ENCODE measurements at regions not wholly inside any gene's neighbourhood (a gene's known extent, or its start where the extent isn't known, plus 50 kb on each side); places are given as distances from the start of the nearest gene placed in this dataset.
"Not testable (repeated sequence)": the region's sequence is repeated elsewhere in the genome, so short reads cannot be mapped to it uniquely, and the experiment has no call there.

DNA sequence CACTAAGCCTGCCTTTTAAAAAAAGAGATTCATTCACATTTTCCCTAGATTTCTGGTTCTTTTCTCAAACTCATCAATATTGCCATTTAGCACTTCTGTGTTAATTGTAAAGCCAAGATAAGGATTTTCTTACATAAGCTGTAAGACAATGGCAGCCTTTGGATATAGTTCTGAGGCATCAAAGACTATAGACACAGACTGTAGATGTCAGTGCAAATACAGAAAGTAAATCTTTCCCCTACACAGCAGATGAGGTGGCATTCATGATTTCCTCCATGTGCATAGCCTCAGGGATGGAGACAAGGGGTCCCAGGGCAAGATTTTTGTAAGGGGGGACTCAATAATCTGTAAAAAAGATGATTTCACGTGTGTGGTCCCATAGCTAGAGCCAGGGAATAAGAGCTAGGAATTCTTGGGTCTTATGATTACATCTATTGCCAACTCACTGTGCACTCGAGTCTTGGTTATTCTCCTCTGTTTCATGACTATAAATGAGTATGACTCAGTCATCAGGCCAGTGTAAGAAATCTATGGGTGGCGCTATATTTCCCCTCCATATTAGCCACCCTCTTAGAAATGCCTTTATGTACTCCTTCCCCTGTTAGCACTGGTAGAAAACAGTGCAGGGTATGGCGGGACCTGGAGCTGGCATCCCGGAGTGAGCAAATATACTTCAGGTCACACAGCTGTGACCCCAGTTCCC lies 207.5 kb downstream of the EXOC5 start:
- no peak for DNase-seq (ENCODE audit: low spot score)

DNA sequence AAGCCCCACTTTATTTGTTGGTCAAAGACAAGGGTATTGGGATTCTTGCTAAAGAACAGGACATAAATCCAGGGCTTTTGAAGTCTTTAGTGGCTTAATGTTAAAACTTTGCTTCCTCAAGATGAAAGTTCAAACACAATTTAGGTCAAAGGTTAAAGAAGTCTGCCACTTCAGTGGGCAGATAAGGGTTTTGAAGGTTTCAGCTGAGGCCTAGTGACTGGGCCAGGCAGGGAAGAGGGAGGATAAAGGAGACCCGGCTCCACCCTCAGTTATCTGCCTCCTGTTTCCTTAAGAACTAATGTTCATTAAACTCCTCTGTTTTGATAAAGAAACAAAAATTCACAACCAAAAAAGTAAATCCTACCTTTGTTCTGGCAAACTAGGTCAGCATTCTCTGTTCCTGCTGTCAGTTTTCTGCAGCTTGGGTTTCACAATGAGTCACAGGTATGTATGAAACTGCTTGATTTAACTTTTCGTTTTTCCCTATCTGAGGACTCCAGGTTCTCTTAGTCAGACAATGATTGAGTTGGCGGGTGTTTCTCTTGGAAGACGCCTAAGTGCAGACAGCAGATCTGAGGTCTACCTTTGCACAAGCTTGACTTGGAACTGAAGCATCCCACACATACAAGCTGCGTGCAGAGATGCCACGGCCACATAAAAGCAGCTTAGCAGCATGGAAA lies 208.3 kb downstream of the EXOC5 start:
- DNase-seq (ENCODE audit: low spot score): no peak

DNA sequence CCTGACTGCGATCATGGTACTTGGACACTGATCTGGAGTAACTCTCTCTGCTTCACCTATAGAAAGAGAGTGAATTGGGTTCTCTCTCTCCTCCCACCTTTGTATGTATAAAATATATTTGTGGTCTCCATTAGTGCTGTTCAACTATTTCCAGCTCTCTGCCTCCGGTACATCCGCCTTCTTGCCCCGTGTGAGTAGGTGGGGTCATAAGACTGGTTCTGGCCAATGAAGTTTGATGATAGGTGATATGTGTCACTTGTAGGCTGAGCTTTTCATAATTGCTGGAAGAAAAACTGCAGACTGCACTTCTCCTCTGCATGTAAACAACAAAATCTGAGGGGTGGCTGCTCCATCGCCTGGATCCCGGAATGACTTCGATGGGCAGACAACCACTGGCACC lies 210.4 kb downstream of the EXOC5 start:
- no peak for DNase-seq (ENCODE audit: low spot score)

DNA sequence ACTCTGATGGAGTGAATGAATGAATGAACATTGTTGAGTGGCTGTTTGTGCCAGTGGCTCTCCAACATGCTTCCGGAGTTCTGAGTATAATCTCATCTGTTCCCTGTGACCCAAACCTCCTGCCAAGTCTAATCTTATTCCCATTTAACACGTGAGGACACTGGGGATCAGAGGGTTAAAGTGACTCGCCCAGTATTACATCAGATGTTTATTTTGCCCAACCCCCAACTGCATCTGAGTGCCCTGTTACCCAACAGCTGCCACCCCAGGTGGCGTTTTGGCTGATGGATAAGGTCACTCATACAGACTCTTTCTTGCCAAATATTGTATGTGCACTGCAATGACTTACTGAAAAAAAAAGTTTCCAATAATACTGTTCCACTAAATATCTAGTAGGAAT lies 210.9 kb downstream of the EXOC5 start:
- DNase-seq (ENCODE audit: low spot score): no peak

DNA sequence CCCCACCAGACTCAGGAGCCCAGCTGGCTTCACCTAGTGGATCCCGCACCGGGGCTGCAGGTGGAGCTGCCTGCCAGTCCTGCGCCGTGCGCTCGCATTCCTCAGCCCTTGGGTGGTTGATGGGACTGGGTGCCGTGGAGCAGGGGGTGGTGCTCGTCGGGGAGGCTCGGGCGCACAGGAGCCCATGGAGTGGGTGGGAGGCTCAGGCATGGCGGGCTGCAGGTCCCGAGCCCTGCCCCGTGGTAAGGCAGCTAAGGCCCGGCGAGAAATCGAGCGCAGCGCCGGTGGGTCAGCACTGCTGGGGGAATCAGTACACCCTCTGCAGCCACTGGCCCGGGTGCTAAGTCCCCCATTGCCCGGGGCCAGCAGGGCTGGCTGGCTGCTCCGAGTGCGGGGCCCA lies 212.2 kb downstream of the EXOC5 start:
- DNase-seq (ENCODE audit: low spot score): not testable (repeated sequence)

DNA sequence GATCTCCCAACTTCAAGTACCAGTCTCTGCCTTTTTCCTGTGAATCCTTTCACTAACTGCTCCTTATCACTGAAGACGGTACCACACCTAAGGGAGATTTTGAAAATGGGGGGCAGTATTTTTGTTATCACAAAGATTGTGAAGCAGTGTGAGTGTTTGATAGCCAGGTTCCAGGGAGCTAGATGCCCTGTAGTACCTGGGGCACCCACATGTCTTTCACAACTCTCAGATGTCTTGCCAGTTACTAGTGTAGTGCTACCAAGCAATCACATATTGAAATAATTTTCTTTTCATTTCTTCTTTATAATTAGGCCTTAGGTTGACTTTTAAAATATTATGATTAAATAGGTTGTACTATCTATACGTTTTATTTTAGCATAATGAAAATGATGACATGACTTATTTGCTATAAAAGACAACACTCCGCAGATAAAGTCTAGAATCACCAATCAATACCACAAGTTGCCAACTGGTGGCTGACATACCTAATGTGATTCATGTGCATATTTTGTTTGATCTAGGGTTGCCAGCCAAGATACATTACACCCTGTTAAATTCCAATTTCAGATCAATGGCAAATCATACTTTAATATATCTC lies 215.9 kb downstream of the EXOC5 start:
- no peak for DNase-seq (ENCODE audit: low spot score)

DNA sequence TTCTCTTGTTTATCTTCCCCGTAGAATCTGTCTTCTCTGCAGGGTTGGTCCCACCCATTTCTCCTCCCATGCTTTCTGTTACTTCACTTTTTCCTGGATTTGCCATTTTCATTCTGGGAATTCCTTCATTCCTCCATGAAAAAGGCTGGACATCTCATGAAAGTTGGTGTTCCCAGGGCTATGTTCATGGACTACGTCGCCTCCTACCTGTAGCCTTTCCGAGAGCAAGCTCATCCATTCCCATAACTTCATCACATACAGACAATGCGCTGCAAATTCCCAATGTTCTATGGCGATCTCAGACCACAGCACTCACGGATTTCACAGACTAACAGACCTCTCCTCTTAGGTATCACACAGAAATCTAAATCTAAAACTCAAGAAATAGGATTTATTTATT lies 217.1 kb downstream of the EXOC5 start:
- no peak for DNase-seq (ENCODE audit: low spot score)

DNA sequence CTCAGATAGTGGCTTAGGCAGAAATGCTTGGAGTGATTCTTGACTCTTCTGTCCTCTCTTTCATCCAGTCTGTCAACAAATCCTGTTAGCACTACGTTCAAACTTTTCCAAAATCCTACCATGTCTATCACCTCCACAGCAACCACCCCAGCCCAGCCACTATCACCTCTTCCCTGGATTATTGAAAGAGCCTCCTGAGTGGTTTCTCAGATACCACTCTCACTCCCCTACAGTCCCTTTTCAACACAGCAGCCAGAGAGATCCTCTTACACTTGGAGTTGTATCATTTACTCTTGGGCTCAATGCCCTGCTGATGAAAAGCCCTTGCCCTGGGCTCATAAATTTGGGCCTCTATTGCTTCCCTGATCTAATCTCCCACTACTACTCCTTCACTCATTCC lies 218.9 kb downstream of the EXOC5 start:
- DNase-seq (ENCODE audit: low spot score): no peak

DNA sequence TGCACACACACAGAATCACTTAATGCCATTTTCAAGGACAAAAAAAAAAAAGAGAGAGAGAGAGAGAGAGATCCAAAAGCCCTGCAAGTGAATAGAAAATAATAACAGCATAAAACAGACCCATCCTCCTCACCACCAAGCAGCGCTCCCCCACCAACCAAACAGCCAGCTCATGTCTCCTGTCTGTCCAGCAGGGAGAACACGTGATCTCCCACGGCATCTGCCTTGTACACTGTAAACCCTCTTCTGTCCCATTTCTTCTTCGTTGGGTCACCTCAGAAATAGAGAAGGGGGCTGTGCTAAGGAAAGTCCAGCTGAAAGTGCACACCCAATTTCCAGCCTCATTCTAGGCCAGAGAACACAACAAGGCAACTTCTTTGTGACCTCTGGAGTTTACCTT lies 222.5 kb downstream of the EXOC5 start:
- DNase-seq (ENCODE audit: low spot score): no peak

DNA sequence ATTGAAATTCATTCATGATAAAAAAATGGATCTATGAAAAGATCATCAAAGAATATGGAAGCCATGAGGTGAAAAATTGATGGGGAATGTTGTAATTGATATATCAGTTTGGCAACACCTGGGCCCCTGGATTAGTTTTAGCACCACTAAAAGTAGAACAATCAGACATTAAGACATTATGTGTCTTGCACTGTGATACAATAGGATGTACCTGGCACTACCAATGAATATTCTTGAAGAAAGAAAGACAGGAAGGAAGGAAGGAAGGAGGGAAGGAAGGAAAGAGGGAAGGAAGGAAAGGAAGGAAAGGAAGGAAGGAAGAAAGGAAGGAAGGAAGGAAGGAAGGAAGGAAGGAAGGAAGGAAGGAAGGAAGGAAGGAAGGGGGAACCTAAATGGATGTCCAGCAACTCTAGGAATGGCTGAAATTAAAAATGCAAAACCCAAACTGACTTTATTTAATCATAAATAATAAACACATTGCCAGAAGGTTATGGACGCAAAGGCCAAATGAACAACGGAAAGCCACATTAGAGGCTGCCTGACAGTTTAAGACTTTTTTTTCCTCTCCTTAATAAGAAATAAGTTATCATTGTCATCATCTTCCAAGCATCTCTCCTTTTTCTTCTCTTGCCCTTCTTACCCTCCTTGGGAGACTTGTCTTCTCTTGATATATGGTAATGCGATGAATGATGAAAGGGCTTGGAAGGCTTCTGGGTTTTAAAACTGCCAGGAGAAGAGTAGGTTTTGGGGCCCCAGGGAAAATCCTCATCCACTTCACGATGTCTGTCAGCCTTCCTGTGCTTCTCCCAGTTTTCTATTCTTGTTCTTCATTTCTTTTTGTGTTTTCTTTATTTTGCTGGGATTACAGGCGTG lies 224.4 kb downstream of the EXOC5 start:
- DNase-seq (ENCODE audit: low spot score): not testable (repeated sequence)

DNA sequence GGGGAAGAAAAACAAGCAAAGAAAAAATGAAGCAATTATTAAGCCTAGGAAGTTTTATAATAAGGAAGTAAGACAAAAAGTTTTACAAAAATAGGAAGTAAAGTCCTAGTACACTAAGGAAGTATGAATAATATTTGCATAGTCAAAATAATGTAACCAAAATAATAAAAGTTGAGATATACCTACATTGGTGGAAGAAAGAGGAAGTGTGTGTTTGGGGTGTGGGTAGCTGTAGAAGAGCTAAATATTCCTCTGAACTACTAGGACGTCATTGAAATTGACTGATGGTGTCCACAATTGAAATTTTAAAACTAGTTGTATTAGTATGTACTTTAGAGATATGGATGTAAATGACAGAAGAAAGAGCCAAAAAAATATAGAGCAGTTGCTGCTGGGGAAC lies 228.4 kb upstream of the OTX2 start:
- DNase-seq (ENCODE audit: low spot score): no peak

DNA sequence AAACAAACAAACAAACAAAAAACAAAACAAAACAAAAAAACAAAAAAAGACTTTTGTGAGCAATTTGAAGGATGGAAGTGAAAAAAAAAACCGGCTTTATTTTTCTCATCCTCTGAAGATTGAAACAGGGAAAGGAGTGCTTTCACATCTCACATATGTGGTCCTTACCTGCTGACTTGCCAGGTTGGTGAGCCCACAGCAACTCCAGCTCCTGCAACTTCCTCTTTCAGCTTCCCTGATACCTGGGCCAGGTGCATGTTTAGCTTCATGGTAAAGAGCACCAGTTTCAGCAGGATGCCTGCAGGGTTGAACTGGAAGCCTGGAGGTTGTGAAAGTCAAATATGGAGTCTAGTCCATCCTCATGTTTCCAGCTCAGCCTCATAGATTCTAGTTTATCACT lies 221.2 kb upstream of the OTX2 start:
- DNase-seq (ENCODE audit: low spot score): no peak

DNA sequence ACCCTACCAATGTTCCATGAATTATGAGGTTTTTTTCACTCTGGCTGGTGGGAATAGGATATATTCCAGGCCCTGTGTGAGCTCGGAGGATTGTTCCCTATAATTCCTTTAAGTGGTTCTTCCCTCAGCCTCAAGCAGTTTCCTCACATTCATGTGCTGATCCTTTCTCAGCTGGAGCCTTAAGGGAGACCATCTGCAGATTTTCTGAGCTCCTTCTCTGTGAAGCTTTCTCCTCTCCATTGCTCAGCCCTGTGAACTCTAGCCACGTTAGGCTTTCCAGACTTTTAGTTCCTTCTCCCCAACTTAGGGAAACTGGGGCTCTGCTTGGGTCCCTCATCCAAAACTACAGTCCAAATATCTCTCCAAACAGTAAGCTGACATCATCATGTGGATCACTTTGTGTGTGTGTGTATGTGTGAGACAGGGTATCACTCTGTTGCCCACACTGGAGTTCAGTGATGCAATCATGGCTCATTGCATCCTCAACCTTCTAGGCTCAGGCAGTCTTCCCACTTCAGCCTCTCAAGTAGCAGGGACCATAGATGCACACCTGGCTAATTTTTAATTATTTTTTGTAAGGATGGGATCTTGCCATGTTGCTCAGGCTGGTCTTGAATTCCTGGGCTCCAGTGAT lies 219.5 kb upstream of the OTX2 start:
- DNase-seq (ENCODE audit: low spot score): no peak

DNA sequence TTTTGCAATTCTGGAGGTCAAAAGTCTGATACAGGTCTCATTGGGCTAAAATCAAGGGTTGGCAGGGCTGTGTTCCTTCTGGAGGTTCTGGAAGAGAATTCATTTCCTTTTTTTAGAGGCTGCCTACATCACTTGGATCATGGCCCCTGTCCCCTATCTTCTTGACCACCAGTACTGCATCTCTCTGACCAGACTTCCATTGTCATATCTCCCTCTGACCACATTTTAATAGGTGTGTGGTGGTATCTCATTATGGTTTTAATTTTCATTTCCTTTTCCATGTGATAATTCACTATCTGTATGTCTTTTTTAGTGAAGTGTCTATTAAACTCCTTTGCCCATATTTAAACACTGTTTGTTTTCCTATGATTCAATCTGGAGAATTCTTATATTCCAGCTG lies 215.2 kb upstream of the OTX2 start:
- no peak for DNase-seq (ENCODE audit: low spot score)

DNA sequence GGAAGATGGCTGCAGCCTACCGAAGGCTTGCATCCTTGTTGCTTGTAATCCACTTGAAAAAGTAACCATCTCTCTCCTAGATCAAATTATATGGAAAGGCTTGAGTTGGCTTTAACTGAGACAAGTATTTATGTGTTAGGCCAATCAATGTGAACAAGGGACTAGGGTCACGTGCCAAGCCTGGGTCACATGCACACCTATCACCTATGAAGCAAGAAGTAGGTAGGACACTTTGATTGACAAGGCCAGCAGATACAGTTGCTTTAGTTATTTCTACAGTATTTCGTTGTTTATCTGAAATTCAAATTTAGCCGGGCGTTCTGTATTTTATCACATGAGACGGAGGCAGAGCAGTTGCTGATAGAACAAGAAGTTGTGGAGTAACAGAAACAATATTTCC lies 212.3 kb upstream of the OTX2 start:
- no peak for DNase-seq (ENCODE audit: low spot score)

DNA sequence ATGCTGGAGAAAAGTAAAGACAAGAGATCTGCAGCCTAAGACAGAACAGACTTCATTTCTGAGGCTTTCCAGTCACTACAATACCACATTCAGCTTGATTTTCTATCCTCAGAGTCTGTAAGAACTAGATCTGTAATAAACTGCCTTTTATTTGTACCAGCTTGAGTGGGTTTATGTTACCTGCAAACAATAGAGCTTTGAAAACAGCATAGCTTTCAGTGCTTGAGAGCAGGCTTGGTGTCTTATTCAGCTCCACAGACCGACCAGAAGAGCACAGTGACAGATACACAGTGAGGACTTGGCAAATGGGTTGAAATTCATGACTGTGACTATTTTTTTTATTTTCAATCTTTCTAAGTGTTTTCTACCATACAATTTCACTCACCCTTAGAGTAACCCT lies 207.8 kb upstream of the OTX2 start:
- no peak for DNase-seq (ENCODE audit: low spot score)

DNA sequence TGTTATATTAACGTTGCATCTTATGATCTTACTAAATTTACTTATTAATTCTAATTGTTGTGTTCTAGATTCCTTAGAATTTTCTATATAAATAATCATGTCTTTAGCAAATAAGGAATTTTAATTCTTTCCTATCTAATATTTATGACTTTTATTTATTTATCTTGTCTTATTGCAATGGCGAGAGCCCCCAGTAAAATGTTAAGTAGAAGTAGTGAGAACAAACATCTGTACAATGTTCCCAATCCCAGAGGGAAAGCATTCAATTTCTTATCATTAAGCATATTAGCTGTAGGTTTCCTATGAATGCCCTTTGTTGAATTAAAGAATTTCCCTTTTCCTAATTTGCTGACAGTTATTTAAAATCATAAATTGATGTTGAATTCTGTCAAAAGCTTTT lies 203.7 kb upstream of the OTX2 start:
- DNase-seq (ENCODE audit: low spot score): no peak

DNA sequence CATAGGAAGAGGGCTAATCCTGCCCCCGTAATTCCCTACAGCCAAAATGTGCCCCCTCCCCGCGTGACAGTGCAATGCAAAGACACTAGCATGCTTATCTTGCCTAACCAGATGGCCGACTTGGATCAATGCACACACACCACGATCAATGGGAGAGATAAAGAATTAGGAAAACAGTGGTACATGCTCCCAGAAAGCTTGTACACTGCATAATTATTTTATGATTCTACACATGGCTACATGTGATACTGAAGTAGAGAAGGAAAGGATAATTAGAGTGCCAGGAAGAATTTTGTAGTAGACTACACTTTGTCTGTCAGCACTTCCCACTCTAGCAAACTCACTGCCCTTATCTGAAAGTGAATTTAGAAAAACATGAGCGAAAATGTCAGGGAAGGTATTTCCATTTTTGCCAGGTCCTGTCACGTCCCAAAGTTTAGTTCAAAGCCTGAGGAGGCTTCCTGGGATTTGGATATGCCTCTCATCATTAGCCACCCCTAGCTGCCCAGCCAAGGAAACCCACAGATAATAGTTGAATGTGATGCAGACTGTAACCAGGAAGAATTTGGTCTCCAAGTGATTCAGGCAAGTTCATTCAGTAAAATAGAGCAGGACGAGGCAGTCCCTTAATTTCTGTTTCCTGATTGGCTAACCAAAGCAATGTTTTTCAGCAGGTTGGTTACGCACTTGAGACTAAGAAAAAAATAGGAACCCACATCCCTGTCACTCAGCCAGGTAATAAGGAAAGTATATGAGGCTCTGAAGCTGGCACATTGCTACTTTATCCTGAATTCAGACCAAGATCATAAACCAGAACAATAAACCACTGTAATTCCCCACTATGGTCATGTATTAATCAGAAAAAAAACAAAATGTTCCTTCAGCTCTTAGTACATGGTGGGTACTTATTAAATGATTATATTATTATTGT lies 199.6 kb upstream of the OTX2 start:
- no peak for DNase-seq (ENCODE audit: low spot score)

DNA sequence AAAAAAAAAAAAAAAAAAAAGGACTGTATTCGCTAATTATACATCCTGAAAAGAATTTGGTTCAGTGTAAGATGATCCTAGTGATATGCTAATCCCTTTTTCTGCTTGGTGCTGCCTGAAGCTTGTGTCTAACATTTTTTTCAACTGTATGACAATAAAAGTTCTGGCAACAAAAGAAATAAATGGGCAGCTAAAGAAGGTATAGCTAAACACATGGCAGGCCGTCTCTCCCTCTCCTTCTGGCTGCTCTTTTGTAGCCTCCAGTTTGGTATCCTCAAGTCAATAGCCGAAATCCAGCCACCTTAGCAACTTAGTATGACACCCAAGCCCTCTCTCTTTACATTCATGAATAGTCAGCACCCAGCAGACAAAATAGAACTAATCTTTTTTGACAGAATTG lies 198.3 kb upstream of the OTX2 start:
- no peak for DNase-seq (ENCODE audit: low spot score)

DNA sequence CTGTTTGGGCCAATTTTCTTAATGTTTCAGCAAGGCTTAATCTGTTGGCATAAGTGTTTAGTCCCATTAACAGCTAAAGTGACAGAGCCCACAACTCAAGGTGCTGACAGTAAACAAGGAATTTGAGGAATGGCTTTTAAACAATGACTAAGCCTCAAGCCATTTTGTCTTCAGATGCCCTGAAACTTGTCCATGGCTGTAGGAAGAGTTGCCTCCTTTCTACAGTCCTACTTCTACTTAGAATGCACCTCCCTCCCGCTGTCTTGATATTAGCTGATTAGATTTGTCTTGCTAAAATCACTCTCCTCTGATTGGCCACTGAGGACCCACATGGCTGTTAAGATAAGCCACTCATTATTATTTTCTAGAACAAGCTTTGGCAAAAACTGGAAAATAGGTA lies 188.4 kb upstream of the OTX2 start:
- no peak for DNase-seq (ENCODE audit: low spot score)

All from AG08396 (cell line).